Activated CD8-positive, alpha-beta memory T cell treated with anti-CD3 and anti-CD28 coated beads for 1 hour (primary cell): ENCODE measurements at regions not wholly inside any gene's neighbourhood (a gene's known extent, or its start where the extent isn't known, plus 50 kb on each side); places are given as distances from the start of the nearest gene placed in this dataset.
"Not testable (repeated sequence)": the region's sequence is repeated elsewhere in the genome, so short reads cannot be mapped to it uniquely, and the experiment has no call there.

Experiments
- DNase-seq, 2 donors: peaks; one replicate each; pipeline ENCODE4 v3.0.0-alpha.2; 2020; ENCODE audit warnings: low read depth in 1 of 2; ENCODE audit errors: extremely low read depth in 1 of 2

GRCh38 chr18:22068784-22069183 is 100.6 kb upstream of the GATA6 start:
- DNase-seq: not testable (repeated sequence)

DNA sequence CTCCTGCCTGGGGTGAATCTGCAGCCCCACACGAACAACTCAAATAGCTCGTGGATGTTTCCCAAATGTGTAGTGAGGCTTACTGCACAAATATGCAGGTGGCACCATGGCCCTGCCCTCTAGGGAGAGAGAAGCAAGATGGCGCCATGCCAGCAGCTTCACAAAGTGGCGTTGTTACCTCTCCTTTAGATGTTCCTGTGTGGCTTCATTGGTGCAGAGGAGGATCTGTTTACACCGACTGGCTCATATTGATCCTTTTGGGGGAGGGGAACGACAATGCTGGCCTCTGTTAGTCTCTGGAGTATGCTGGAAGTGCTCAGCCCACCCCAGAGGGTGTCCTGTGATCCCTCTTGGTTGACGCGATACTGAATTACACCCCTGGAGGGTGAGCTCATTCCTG is 99.5 kb upstream of the GATA6 start:
- DNase-seq: no peak

GRCh38 chr18:22073411-22073810 is 96.0 kb upstream of the GATA6 start:
- DNase-seq: no peak

- no peak for DNase-seq
Observed at GRCh38 chr18:22074282-22075070, 94.9 kb upstream of the GATA6 start.

GRCh38 chr18:22080035-22080434 is 89.4 kb upstream of the GATA6 start:
- no peak for DNase-seq

- DNase-seq: no peak
Observed at GRCh38 chr18:22082408-22082807, 87.0 kb upstream of the GATA6 start.

- no peak for DNase-seq
Observed at GRCh38 chr18:22084547-22084946, 84.8 kb upstream of the GATA6 start.

DNA sequence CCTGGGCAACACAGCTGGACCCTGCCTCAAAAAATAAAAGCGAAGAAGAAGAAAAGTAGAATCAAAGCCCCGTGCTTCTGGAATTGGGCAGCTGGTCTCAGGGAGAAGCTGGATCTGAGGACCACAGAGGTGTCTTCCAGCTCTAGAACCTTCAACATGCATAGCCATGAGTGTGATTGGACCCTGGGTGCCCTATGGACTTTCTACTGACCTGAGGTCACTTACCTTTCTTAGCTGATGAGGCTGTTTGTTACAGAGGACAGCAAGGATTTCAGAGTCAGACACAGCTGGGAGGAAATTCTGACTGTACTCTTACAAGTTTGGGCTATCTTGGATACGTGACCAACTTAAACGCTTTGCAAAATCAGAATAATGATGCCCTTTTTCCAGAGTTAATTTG is 82.4 kb upstream of the GATA6 start:
- no peak for DNase-seq

- no peak for DNase-seq
Observed at GRCh38 chr18:22088029-22088428, 81.4 kb upstream of the GATA6 start.

- DNase-seq: no peak
Observed at GRCh38 chr18:22088996-22089640, 80.3 kb upstream of the GATA6 start.

- DNase-seq: no peak
Observed at GRCh38 chr18:22091341-22091740, 78.0 kb upstream of the GATA6 start.

DNA sequence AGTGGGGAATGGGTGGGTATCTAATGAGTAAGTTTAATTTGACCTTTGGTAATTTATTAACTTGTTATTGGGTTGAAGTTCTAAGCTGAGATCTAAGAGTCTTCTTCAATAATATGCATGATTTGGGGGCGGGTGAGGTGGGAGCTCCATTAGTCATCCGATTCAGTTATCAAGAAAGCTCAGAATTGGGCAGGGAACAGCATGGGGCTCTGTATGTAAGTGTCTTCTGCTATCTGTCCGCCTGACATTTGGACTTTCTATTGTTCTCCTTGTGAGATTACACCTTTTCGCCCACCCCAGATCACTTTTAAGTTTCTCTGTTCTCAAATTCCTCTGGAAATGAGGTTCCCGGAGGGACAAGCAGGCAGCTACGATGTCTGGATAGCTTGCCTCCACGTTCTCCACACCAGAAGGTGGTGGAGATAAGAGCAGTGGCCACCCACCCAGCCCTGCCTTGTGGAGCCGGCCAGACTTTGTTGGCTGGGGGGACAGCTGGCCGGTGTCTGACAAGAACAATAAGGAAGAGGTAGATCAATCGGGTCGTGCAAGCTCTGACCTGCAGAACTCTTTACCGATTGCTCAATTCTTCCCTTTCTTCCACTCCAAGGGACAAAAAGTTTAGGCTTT is 75.5 kb upstream of the GATA6 start:
- no peak for DNase-seq

GRCh38 chr18:22094358-22094734 is 75.0 kb upstream of the GATA6 start:
- DNase-seq: no peak

DNA sequence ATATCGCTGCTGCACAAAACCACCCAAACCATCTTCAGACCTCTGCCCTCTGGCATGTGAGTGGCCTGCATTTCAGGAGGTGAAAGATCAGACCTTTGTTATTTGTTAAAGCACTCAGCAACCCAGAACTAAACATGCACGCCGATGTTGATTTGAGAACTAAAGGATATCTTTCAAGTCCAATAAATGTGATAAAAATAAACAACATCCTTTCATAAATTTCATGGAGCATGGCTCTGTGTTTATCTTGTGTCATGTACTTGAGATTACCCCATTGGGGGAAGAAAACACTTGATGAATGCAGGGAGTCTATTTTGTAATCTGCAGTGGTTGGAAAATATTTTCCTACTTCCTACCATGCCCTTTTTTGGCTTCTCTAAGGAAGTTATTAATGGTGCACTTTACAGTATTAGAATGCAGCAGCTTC is 70.8 kb upstream of the GATA6 start:
- no peak for DNase-seq

GRCh38 chr18:22099925-22100324 is 69.5 kb upstream of the GATA6 start:
- DNase-seq: no peak

DNA sequence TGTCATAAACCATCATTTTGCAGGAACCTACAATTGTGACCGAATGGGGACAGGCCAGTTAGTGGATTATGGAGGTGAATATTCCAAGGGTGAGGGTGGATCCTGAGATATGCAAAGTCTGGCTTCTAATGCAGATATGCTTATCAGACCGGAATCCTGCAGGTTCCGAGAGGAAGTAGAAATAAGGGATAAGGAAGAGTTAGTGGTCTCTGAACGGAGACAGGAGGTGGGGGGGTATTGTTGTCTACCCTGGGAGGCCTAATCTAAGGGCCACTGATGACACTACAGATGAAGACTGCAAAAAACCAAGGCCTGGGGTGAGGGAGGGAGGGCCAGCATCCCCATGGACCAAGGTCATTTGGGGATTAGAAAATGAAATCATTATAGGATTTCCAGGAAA is 67.7 kb upstream of the GATA6 start:
- DNase-seq: no peak

DNA sequence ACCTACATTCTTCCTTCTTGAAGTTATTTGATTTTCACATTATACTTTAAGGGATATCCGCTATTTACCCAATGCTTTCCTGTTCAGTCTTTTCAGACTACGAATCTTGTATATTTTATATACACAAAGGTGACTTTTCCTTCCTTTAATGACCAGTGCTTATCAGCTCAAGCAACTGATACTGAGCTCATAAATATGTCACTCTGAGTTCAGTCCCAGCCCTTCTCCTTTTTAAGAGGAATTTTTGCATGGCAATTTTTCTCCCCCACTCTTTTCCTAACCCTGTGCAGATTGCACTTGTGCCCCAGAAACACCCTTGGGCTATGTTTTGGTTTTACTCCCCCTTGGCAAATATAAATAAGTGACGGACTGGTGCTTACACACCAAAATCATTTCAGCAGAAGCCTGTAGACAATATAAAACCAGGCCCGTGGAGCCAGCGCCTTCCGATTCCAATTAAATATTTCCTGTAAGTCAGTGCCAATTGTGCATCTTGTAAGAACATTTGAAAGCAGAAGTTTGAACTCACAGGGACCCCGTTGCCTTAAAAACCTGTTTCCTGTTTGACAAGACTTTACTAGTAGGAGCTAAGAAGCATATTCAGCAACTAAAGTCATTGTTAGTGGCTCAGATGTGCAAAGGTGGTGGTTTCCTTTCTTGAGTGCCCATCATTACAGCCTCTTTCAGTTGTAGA is 66.3 kb upstream of the GATA6 start:
- no peak for DNase-seq

DNA sequence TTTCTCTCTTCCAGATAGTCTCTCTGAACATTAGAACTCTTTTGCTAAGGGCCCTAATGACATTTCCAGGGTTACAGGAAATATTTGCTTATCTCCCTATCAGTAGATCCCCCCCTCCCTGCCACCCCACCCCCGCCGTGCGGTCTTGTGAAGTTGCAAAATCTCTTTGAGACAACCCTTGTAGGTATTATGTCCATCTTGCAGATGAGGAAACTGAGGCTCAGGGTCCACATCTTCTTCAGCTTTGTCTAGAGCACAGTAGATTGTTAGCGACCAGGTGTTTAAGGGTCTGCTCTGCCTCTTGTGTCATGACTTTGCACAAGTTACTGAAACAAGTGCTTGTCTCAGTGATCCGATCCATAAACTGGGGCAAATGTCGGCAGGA is 65.8 kb upstream of the GATA6 start:
- no peak for DNase-seq

DNA sequence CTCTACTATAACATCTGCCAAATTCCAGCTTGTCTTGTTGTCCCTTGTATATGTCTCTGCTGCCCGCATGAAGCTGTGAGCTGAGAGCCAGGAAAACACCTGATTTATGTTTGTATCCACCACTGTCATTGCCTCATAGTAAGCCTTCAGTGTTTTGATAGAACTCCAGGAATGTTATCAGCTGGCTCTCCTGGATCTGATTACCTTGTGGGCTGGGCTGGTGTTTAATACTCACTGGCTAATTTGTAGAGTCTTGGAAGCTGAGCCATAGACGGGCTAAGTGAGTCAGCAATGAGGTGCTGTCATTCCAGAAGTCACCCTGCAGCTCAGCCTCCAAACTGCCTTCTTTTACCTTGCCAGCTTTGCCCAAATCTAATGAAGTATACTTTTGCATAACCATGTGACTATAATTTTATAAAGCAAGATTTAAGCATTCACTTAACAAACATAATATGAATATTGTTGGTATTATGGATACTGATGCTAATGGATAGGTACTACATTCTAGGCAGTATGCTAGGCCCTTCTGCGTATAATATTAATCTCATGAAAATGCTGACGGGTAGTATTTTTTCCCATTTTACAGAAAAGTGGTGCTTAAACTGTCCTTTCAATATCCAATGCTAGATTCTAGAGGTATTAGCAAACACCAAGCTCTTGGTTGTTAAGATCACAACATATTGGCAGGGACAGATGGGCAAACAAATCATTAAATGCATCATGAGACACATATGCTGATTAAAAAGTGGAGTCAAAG is 62.7 kb upstream of the GATA6 start:
- no peak for DNase-seq

GRCh38 chr18:22108674-22109073 is 60.7 kb upstream of the GATA6 start:
- no peak for DNase-seq

GRCh38 chr18:22109535-22109934 is 59.9 kb upstream of the GATA6 start:
- DNase-seq: no peak
